ENCODE measurements at regions not wholly inside any gene's neighbourhood (a gene's known extent, or its start where the extent isn't known, plus 50 kb on each side); places are given as distances from the start of the nearest gene placed in this dataset.
"Not testable (repeated sequence)": the region's sequence is repeated elsewhere in the genome, so short reads cannot be mapped to it uniquely, and the experiment has no call there.

- no peak for TF ChIP-seq CTCF (IDR thresholded peaks at IDR 0.05; ENCODE audit: low read depth, low read length)
- H3K4me3 ChIP-seq (ENCODE audit: low read depth, low read length), result no peak overlapping the region
- in situ Hi-C loops (cut with HindIII; ENCODE audit: low sequenced_read_pairs), result no loop called here
- no peak for DNase-seq (ENCODE audit: low read depth, low spot score)
These were observed 67.4 kb downstream of the SNTN start for GRCh38 chr3:63719796-63720445.

GRCh38 chr3:63720951-63721350 is 68.5 kb downstream of the SNTN start:
- in situ Hi-C loops (cut with HindIII; ENCODE audit: low sequenced_read_pairs); H3K4me3 ChIP-seq (ENCODE audit: low read depth, low read length): not testable (repeated sequence)
- DNase-seq (ENCODE audit: low read depth, low spot score), result peak; percentile 35

DNA sequence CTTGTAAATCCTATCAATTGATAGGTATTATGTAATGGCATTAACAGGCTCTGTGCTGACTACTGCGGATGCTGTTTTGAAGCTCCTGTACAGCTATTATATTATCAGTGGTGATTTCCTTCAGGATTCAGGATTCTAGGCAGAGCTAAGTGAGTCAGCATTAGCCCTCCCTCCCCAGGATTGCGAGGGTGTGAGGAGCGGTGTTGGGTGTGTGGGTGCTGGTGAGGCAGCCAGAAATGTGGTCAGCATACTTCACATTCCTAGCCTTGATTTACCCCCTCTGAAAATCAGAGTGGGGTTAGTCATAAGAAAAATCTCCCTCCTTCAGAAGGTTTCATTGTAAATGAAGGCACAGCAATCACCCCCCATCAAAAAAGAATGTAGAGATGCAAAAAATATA is 72.5 kb downstream of the SNTN start:
- in situ Hi-C loops (cut with HindIII; ENCODE audit: low sequenced_read_pairs), result no loop called here
- DNase-seq (ENCODE audit: low read depth, low spot score), result peak; percentile 86
- no peak for TF ChIP-seq CTCF (IDR thresholded peaks at IDR 0.05; ENCODE audit: low read depth, low read length)
- H3K4me3 ChIP-seq (ENCODE audit: low read depth, low read length), result no peak overlapping the region

- no peak for DNase-seq (ENCODE audit: low read depth, low spot score)
- no peak overlapping the region for H3K4me3 ChIP-seq (ENCODE audit: low read depth, low read length)
- TF ChIP-seq CTCF (IDR thresholded peaks at IDR 0.05; ENCODE audit: low read depth, low read length), result no peak
- in situ Hi-C loops (cut with HindIII; ENCODE audit: low sequenced_read_pairs), result no loop called here
These were observed 74.2 kb downstream of the SNTN start for GRCh38 chr3:63726656-63727055.

DNA sequence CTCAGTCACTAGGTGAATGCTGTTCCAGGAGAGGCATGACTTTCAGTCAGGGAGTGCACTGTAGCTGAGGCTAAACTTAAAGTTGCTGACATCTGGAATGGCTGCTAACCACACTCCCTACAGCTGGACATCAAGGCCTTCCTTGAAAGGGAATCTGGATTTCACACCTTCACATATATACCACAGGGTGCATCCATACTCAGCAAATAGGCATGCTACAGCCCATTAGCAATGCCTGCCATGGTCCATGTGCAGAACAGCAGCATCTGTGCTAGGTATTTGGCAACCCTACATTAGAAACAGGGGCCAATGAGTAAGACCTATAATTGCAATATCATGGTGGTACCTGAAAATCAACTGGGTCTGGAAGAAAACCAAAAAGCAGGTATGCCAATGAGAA is 74.8 kb downstream of the SNTN start:
- TF ChIP-seq CTCF (IDR thresholded peaks at IDR 0.05; ENCODE audit: low read depth, low read length), result no peak
- DNase-seq (ENCODE audit: low read depth, low spot score), result no peak
- in situ Hi-C loops (cut with HindIII; ENCODE audit: low sequenced_read_pairs), result no loop called here
- no peak overlapping the region for H3K4me3 ChIP-seq (ENCODE audit: low read depth, low read length)

- no peak overlapping the region for H3K4me3 ChIP-seq (ENCODE audit: low read depth, low read length)
- in situ Hi-C loops (cut with HindIII; ENCODE audit: low sequenced_read_pairs), result no loop called here
- DNase-seq (ENCODE audit: low read depth, low spot score), result no peak
- TF ChIP-seq CTCF (IDR thresholded peaks at IDR 0.05; ENCODE audit: low read depth, low read length), result no peak
These were observed 79.4 kb downstream of the SNTN start for GRCh38 chr3:63731866-63732265.

DNA sequence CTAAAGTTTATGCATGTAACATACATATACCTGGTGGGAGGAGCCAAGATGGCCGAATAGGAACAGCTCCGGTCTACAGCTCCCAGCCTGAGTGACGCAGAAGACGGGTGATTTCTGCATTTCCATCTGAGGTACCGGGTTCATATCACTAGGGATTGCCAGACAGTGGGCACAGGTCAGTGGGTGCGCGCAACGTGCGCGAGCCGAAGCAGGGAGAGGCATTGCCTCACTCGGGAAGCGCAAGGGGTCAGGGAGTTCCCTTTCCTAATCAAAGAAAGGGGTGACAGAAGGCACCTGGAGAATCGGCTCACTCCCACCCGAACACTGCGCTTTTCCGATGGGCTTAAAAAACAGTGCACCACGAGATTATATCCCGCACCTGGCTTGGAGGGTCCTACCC is 80.8 kb downstream of the SNTN start:
- DNase-seq (ENCODE audit: low read depth, low spot score); H3K4me3 ChIP-seq (ENCODE audit: low read depth, low read length); in situ Hi-C loops (cut with HindIII; ENCODE audit: low sequenced_read_pairs): not testable (repeated sequence)

- in situ Hi-C loops (cut with HindIII; ENCODE audit: low sequenced_read_pairs); DNase-seq (ENCODE audit: low read depth, low spot score); H3K4me3 ChIP-seq (ENCODE audit: low read depth, low read length): not testable (repeated sequence)
These were observed 82.2 kb downstream of the SNTN start for GRCh38 chr3:63734632-63735031.

DNA sequence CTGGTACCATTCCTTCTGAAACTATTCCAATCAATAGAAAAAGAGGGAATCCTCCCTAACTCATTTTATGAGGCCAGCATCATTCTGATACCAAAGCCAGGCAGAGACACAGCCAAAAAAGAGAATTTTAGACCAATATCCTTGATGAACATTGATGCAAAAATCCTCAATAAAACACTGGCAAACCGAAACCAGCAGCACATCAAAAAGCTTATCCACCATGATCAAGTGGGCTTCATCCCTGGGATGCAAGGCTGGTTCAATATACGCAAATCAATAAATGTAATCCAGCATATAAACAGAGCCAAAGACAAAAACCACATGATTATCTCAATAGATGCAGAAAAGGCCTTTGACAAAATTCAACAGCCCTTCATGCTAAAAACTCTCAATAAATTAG is 82.3 kb upstream of the C3orf49 start:
- DNase-seq (ENCODE audit: low read depth, low spot score); H3K4me3 ChIP-seq (ENCODE audit: low read depth, low read length); in situ Hi-C loops (cut with HindIII; ENCODE audit: low sequenced_read_pairs): not testable (repeated sequence)

DNA sequence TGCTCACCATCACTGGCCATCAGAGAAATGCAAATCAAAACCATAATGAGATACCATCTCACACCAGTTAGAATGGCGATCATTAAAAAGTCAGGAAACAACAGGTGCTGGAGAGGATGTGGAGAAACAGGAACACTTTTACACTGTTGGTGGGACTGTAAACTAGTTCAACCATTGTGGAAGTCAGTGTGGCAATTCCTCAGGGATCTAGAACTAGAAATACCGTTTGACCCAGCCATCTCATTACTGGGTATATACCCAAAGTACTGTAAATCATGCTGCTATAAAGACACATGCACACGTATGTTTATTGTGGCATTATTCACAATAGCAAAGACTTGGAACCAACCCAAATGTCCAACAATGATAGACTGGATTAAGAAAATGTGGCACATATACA is 80.5 kb upstream of the C3orf49 start:
- DNase-seq (ENCODE audit: low read depth, low spot score); in situ Hi-C loops (cut with HindIII; ENCODE audit: low sequenced_read_pairs); H3K4me3 ChIP-seq (ENCODE audit: low read depth, low read length): not testable (repeated sequence)
